IMR-90 (cell line): ENCODE measurements at regions not wholly inside any gene's neighbourhood (a gene's known extent, or its start where the extent isn't known, plus 50 kb on each side); places are given as distances from the start of the nearest gene placed in this dataset.

ENCODE experiments used
- ATAC-seq: fragments of 200-7000 bp; cut with Tn5 transposase; 2 replicates; pipeline ENCODE4 v1.9.1; 2020; ENCODE audit warnings: low read depth, mild to moderate bottlenecking, moderate library complexity
- BruUV-seq: library from RNA; stranded (reverse); fragments of 400-500 nt; replicated peaks from 2 replicates; lab custom pipeline; 2021; lab: Mats Ljungman, UMichigan
- CTCF ChIA-PET: fragments of 300-600 bp; formaldehyde crosslinking; extraction: SDS; loops from one replicate; lab custom pipeline; 2021; ENCODE audit warnings: antibody characterized with exemption; lab: Yijun Ruan, JAX
- POLR2A ChIA-PET: fragments of 300-600 bp; sonication (Branson Sonifier 250); formaldehyde crosslinking; loops from one replicate; lab custom pipeline; 2022; ENCODE audit warnings: antibody characterized with exemption; ENCODE audit not compliant: unreplicated experiment; lab: Charles Lee
- DNase-seq: peaks from one replicate; pipeline ENCODE4 v3.0.0; 2013
- H2AFZ ChIP-seq: replicated peaks from 2 replicates; pipeline ENCODE3; 2013; ENCODE audit warnings: low read length, mild to moderate bottlenecking; ENCODE audit not compliant: poor library complexity
- H2AK5ac ChIP-seq: 2 replicates; pipeline ENCODE4 v1.6.1; 2013; ENCODE audit warnings: low read depth, low read length, inconsistent platforms
- H2AK9ac ChIP-seq: replicated peaks from 2 replicates; pipeline ENCODE3; 2013; ENCODE audit warnings: mild to moderate bottlenecking, low read depth, low read length, moderate library complexity; ENCODE audit not compliant: poor library complexity
- H2BK120ac ChIP-seq: 2 replicates; pipeline ENCODE4 v1.6.1; 2013; ENCODE audit warnings: low read depth, low read length, inconsistent platforms
- H2BK15ac ChIP-seq: 3 replicates; pipeline ENCODE4 v1.6.1; 2013; ENCODE audit warnings: low read depth, low read length, inconsistent platforms
- H2BK20ac ChIP-seq: 2 replicates; pipeline ENCODE4 v1.6.1; 2013; ENCODE audit warnings: low read depth, mild to moderate bottlenecking, inconsistent platforms, low read length, moderate library complexity
- H2BK5ac ChIP-seq: 2 replicates; pipeline ENCODE4 v1.6.1; 2013; ENCODE audit warnings: mild to moderate bottlenecking, low read depth, low read length, inconsistent platforms; ENCODE audit not compliant: poor library complexity, severe bottlenecking
- H3K14ac ChIP-seq: replicated peaks from 2 replicates; pipeline ENCODE4 v1.6.1; 2013; ENCODE audit warnings: low read depth, low read length, inconsistent platforms
- H3K18ac ChIP-seq: 2 replicates; pipeline ENCODE4 v1.6.1; 2013; ENCODE audit warnings: low read depth, low read length, control low read depth
- H3K23ac ChIP-seq: 2 replicates; pipeline ENCODE4 v1.6.1; 2013; ENCODE audit warnings: low read depth, low read length, inconsistent platforms
- H3K27ac ChIP-seq: 2 replicates; pipeline ENCODE4 v1.5.1; 2013; ENCODE audit warnings: mild to moderate bottlenecking, control low read depth, low read length; ENCODE audit not compliant: insufficient read depth
- H3K27me3 ChIP-seq: 2 replicates; pipeline ENCODE4 v1.6.1; 2013; ENCODE audit warnings: low read length; ENCODE audit not compliant: control insufficient read depth, insufficient read depth
- H3K36me3 ChIP-seq: 2 replicates; pipeline ENCODE4 v1.6.1; 2013; ENCODE audit warnings: low read length, mixed read lengths; ENCODE audit not compliant: control insufficient read depth, insufficient read depth
- H3K4ac ChIP-seq: 2 replicates; pipeline ENCODE4 v1.6.1; 2013; ENCODE audit warnings: low read depth, low read length, inconsistent platforms
- H3K4me1 ChIP-seq: 2 replicates; pipeline ENCODE4 v1.6.1; 2013; ENCODE audit warnings: low read length, mixed read lengths; ENCODE audit not compliant: control insufficient read depth, insufficient read depth
- H3K4me2 ChIP-seq: 2 replicates; pipeline ENCODE4 v1.6.1; 2013; ENCODE audit warnings: low read depth, mild to moderate bottlenecking, control low read depth, low read length, moderate library complexity
- H3K4me3 ChIP-seq: 2 replicates; pipeline ENCODE4 v1.5.1; 2013; ENCODE audit warnings: low read depth, mild to moderate bottlenecking, control low read depth, low read length, moderate library complexity; ENCODE audit not compliant: insufficient read depth
- H3K56ac ChIP-seq: 2 replicates; pipeline ENCODE4 v1.6.1; 2013; ENCODE audit warnings: low read length, inconsistent platforms; ENCODE audit not compliant: insufficient read depth; ENCODE audit errors: extremely low read depth
- H3K79me1 ChIP-seq, 2 experiments: 2 replicates each; pipeline ENCODE4 v1.6.1; 2013; ENCODE audit warnings: low read length in 2 of 2, inconsistent platforms in 1 of 2, low read depth in 1 of 2
- H3K9ac ChIP-seq: 2 replicates; pipeline ENCODE4 v1.6.1; 2013; ENCODE audit warnings: low read depth, low read length, control low read depth
- H3K9me1 ChIP-seq: 2 replicates; pipeline ENCODE4 v1.6.1; 2013; ENCODE audit warnings: low read length, inconsistent platforms; ENCODE audit not compliant: insufficient read depth
- H3K9me3 ChIP-seq: 2 replicates; pipeline ENCODE4 v1.6.1; 2013; ENCODE audit warnings: low read length; ENCODE audit not compliant: control insufficient read depth, insufficient read depth
- H4K20me1 ChIP-seq: 2 replicates; pipeline ENCODE4 v1.6.1; 2013; ENCODE audit warnings: low read length, inconsistent platforms; ENCODE audit not compliant: insufficient read depth
- H4K5ac ChIP-seq: 2 replicates; pipeline ENCODE4 v1.6.1; 2013; ENCODE audit warnings: mild to moderate bottlenecking, low read depth, low read length, control low read depth
- H4K8ac ChIP-seq, 2 experiments: 2 replicates each; pipeline ENCODE4 v1.6.1; 2013; ENCODE audit warnings: low read depth in 2 of 2, low read length in 2 of 2, control low read depth in 1 of 2, inconsistent platforms in 1 of 2
- H4K91ac ChIP-seq: 2 replicates; pipeline ENCODE4 v1.6.1; 2013; ENCODE audit warnings: low read depth, low read length, inconsistent platforms; ENCODE audit not compliant: insufficient read depth
- BHLHE40 ChIP-seq: fragments of 150-350 bp; IDR thresholded peaks from 2 replicates; pipeline ENCODE4 v1.6.1; 2016; ENCODE audit warnings: mild to moderate bottlenecking, low read depth, low read length
- CEBPB ChIP-seq: IDR thresholded peaks from 2 replicates; pipeline ENCODE4 v1.6.1; 2012; ENCODE audit warnings: low read depth, low read length, improper control_type of control experiment
- CHD1 ChIP-seq: IDR thresholded peaks from 2 replicates; pipeline ENCODE4 v1.6.1; 2012; ENCODE audit warnings: low read depth, low read length, improper control_type of control experiment
- FOS ChIP-seq: fragments of 150-350 bp; IDR thresholded peaks from 2 replicates; pipeline ENCODE4 v1.6.1; 2016; ENCODE audit warnings: low read depth, low read length
- MAFK ChIP-seq: IDR thresholded peaks from 2 replicates; pipeline ENCODE4 v1.6.1; 2012; ENCODE audit warnings: low read depth, low read length, improper control_type of control experiment
- MAZ ChIP-seq: IDR thresholded peaks from 2 replicates; pipeline ENCODE4 v1.6.1; 2012; ENCODE audit warnings: low read depth, mild to moderate bottlenecking, low read length, improper control_type of control experiment, moderate library complexity, borderline replicate concordance
- MXI1 ChIP-seq: IDR thresholded peaks from 2 replicates; pipeline ENCODE4 v1.6.1; 2012; ENCODE audit warnings: low read depth, mild to moderate bottlenecking, low read length, moderate library complexity, borderline replicate concordance
- NFE2L2 ChIP-seq: fragments of 150-350 bp; IDR thresholded peaks from 2 replicates; pipeline ENCODE4 v1.6.1; 2016; ENCODE audit warnings: low read depth, mild to moderate bottlenecking, low read length
- POLR2A ChIP-seq: IDR thresholded peaks from 2 replicates; pipeline ENCODE4 v1.6.1; 2012; ENCODE audit warnings: mild to moderate bottlenecking, low read depth, low read length
- RAD21 ChIP-seq: IDR thresholded peaks from 2 replicates; pipeline ENCODE4 v1.6.1; 2012; ENCODE audit warnings: low read length, improper control_type of control experiment
- RCOR1 ChIP-seq: IDR thresholded peaks from 2 replicates; pipeline ENCODE4 v1.6.1; 2012; ENCODE audit warnings: mild to moderate bottlenecking, low read length, improper control_type of control experiment; ENCODE audit not compliant: insufficient replicate concordance
- RFX5 ChIP-seq: IDR thresholded peaks from 2 replicates; pipeline ENCODE4 v1.8.0; 2012; ENCODE audit warnings: low read depth, mild to moderate bottlenecking, low read length, moderate library complexity
- SMC3 ChIP-seq: fragments of 150-350 bp; IDR thresholded peaks from 2 replicates; pipeline ENCODE4 v1.6.1; 2016; ENCODE audit warnings: low read depth, mild to moderate bottlenecking, antibody characterized with exemption, low read length, moderate library complexity
- WGBS, 2 experiments: methylation state at CpG; one replicate each; pipeline versions ENCODE4 v1.1.5 to v1.1.7; 2013; ENCODE audit warnings: missing lambda C conversion rate in 2 of 2; ENCODE audit not compliant: insufficient read length in 1 of 2; ENCODE audit errors: extremely low coverage in 2 of 2; 5-methylcytosine and 5-hydroxymethylcytosine counted together
- dilution Hi-C: fragments of 300-500 bp; cut with HindIII; formaldehyde crosslinking; loops from one replicate; pipeline ENCODE4 v1.14.3; 2018; ENCODE audit warnings: low sequenced_read_pairs; ENCODE audit not compliant: unreplicated experiment
- in situ Hi-C: fragments of 300-500 bp; cut with MboI; formaldehyde crosslinking; loops from 3 replicates; pipeline ENCODE4 v1.14.3; 2019; ENCODE audit warnings: low sequenced_read_pairs, inconsistent platforms, mixed read lengths
- intact Hi-C: fragments of 100-400 bp; cut with micrococcal nuclease; formaldehyde crosslinking; loops from 2 replicates; pipeline ENCODE4 v1.10.0; 2022
- TF ChIP-seq, protein P1 (sequence below): fragments of 150-350 bp; IDR thresholded peaks from 2 replicates; pipeline ENCODE4 v1.6.1; 2016; ENCODE audit warnings: low read depth, mild to moderate bottlenecking, low read length, moderate library complexity, borderline replicate concordance
- TF ChIP-seq, protein P2 (sequence below): fragments of 150-350 bp; IDR thresholded peaks from 2 replicates; pipeline ENCODE4 v1.6.1; 2017; ENCODE audit warnings: mild to moderate bottlenecking, antibody characterized with exemption, low read length, low read depth
- TF ChIP-seq, protein P3 (sequence below): conservative IDR thresholded peaks from 2 replicates; pipeline ENCODE4 v1.5.1; 2012; ENCODE audit warnings: mild to moderate bottlenecking, low read depth, low read length, improper control_type of control experiment

DNA sequence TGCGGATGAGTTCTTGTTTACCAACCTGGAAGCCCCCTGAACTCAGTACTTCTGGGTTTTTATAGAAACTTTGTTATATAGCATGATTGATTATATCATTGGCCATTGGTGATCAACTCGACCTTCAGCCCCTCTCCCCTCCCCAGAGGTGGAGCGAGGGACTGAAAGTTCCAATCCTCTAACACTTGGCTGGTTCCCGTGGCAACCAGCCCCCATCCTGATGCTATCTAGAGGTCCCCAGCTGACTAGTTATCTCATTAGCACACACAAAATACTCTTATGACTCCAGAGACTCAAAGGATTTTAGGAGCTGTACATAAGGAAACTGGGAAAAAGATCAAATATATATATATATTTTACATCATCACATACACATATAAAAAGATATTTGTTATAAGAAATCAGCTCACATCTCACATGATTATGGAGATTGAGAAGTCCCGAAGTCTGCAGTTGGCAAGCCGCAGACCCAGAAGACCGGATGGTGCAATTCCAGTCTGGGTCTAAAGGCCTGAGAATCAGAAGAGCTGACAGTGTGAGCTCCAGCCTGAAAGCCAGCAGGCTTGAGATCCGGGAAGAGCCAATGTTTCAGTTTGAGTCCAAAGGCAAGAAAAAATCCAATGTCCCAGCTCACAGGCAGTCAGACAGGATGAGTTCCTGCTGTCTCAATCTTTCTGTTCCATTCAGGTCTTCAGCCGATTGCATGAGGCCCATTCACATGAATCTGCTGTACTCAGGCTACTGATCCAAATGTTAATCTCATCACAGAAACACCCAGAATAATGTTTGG, 179.3 kb upstream of the DTNBP1 start:
- Histone ChIP-seq H3K9me1 (no peaks in the 10 kb centered on the region), H2BK20ac (no peak overlapping the region), H2AK5ac (no peak overlapping the region), H3K56ac (no peak overlapping the region), H4K91ac (no peak overlapping the region), H4K20me1 (no peaks in the 10 kb centered on the region; the same call in 1 of the 2 replicates), H3K36me3 (no peaks in the 10 kb centered on the region), H3K23ac (no peak overlapping the region), H4K5ac (no peak overlapping the region), H2AK9ac (no peak overlapping the region), H3K9me3 (no peaks in the 10 kb centered on the region), H3K14ac (no peak overlapping the region), H3K9ac (no peak overlapping the region), H2BK5ac (no peak overlapping the region), H3K79me1 (no peaks in the 10 kb centered on the region), H2BK120ac (no peak overlapping the region), H2AFZ (no peak overlapping the region), H3K4me3 (no peak overlapping the region), H3K4me1 (no peaks in the 10 kb centered on the region), H3K4me2 (no peak overlapping the region), H3K27ac (no peak overlapping the region), H3K4ac (no peak overlapping the region), H3K27me3 (peaks cover 14% of the 10 kb centered on the region), H3K18ac (no peak overlapping the region), H2BK15ac (no peak overlapping the region), H4K8ac (no peak overlapping the region)
- ATAC-seq (no peak), DNase-seq (no peak)
- in situ Hi-C loops (no loop called here), intact Hi-C loops (no loop called here), dilution Hi-C loops (no loop called here)
- ChIA-PET POLR2A (no interaction called here), CTCF (no interaction called here)
- BruUV-seq = no TSS peak
- 57% methylated on average over 1 of the region's 9 CpGs; no CpG with 5 or more reads in 1 of the 2 experiments for WGBS, 2 experiments
- TF ChIP-seq CEBPB (no peak), BHLHE40 (no peak), MAZ (no peak), MAFK (no peak), CHD1 (no peak), MXI1 (no peak), POLR2A (no peak), RAD21 (no peak), FOS (no peak), NFE2L2 (no peak), RCOR1 (no peak), SMC3 (no peak), RFX5 (no peak)
- TF ChIP-seq, protein P1, sequence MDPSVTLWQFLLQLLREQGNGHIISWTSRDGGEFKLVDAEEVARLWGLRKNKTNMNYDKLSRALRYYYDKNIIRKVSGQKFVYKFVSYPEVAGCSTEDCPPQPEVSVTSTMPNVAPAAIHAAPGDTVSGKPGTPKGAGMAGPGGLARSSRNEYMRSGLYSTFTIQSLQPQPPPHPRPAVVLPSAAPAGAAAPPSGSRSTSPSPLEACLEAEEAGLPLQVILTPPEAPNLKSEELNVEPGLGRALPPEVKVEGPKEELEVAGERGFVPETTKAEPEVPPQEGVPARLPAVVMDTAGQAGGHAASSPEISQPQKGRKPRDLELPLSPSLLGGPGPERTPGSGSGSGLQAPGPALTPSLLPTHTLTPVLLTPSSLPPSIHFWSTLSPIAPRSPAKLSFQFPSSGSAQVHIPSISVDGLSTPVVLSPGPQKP = no peak
- TF ChIP-seq, protein P2, sequence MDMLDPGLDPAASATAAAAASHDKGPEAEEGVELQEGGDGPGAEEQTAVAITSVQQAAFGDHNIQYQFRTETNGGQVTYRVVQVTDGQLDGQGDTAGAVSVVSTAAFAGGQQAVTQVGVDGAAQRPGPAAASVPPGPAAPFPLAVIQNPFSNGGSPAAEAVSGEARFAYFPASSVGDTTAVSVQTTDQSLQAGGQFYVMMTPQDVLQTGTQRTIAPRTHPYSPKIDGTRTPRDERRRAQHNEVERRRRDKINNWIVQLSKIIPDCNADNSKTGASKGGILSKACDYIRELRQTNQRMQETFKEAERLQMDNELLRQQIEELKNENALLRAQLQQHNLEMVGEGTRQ = no peak
- TF ChIP-seq, protein P3, sequence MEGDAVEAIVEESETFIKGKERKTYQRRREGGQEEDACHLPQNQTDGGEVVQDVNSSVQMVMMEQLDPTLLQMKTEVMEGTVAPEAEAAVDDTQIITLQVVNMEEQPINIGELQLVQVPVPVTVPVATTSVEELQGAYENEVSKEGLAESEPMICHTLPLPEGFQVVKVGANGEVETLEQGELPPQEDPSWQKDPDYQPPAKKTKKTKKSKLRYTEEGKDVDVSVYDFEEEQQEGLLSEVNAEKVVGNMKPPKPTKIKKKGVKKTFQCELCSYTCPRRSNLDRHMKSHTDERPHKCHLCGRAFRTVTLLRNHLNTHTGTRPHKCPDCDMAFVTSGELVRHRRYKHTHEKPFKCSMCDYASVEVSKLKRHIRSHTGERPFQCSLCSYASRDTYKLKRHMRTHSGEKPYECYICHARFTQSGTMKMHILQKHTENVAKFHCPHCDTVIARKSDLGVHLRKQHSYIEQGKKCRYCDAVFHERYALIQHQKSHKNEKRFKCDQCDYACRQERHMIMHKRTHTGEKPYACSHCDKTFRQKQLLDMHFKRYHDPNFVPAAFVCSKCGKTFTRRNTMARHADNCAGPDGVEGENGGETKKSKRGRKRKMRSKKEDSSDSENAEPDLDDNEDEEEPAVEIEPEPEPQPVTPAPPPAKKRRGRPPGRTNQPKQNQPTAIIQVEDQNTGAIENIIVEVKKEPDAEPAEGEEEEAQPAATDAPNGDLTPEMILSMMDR = no peak
